ENCODE measurements at regions not wholly inside any gene's neighbourhood (a gene's known extent, or its start where the extent isn't known, plus 50 kb on each side); places are given as distances from the start of the nearest gene placed in this dataset.
"Not testable (repeated sequence)": the region's sequence is repeated elsewhere in the genome, so short reads cannot be mapped to it uniquely, and the experiment has no call there.

DNA sequence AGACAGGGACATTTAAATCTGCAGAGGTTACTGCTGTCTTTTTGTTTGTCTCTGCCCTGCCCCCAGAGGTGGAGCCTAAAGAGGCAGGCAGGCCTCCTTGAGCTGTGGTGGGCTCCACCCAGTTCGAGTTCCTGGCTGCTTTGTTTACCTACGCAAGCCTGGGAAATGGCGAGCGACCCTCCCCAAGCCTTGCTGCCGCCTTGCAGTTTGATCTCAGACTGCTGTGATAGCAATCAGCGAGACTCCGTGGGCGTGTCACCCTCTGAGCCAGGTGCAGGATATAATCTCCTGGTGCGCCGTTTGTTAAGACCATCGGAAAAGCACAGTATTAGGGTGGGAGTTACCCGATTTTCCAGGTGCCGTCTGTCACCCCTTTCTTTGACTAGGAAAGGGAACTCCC, 93.3 kb downstream of the ANKRD30BL start:
- DNase-seq; H3K36me3 Mint-ChIP-seq (ENCODE audit: low read depth); CTCF ChIA-PET; H3K4me1 Mint-ChIP-seq; H3K4me3 Mint-ChIP-seq; H3K9me3 Mint-ChIP-seq; H3K27me3 Mint-ChIP-seq; POLR2A ChIA-PET; H3K27ac Mint-ChIP-seq: not testable (repeated sequence)

DNA sequence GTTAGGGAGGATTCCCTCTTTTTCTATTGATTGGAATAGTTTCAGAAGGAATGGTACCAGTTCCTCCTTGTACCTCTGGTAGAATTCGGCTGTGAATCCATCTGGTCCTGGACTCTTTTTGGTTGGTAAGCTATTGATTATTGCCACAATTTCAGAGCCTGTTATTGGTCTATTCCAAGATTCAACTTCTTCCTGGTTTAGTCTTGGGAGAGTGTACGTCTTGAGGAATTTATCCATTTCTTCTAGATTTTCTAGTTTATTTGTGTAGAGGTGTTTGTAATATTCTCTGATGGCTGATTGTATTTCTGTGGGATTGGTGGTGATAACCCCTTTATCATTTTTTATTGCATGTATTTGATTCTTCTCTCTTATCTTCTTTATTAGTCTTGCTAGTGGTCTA, 96.4 kb downstream of the ANKRD30BL start:
- DNase-seq; H3K36me3 Mint-ChIP-seq (ENCODE audit: low read depth); CTCF ChIA-PET; POLR2A ChIA-PET; H3K27me3 Mint-ChIP-seq; H3K4me1 Mint-ChIP-seq; H3K27ac Mint-ChIP-seq; H3K4me3 Mint-ChIP-seq; H3K9me3 Mint-ChIP-seq: not testable (repeated sequence)

DNA sequence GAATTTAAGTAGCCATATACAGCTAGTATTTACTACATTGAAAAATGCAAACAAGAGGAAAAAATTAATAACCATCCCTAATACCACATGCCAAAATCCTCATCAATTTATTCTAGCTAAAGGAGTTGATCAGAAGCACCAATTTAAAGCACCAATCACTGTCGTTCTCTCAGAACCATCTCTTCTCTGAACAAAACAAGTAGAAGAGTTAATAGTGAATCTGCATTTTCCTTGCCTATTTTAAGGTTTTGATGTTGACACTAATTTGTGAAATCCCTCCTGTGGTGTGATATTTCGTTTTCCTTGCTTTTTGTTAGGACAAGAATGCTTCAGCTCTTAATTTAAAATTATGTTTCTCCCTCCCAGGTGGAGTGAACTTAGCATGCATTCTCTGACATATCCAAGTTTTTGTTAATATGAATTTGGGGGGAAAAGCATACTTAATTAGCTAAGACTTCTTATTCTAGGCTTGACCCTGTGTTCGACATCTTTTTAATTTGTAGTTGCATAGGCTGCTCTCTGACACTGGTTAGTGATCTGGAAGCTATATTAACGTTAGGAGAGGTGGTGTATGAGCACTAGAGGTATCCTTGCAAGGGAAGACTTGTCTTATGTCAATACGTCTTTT, 122.0 kb downstream of the ANKRD30BL start:
- H3K9me3 Mint-ChIP-seq; H3K4me1 Mint-ChIP-seq; DNase-seq; POLR2A ChIA-PET; H3K36me3 Mint-ChIP-seq (ENCODE audit: low read depth); H3K4me3 Mint-ChIP-seq; CTCF ChIA-PET; H3K27ac Mint-ChIP-seq: not testable (repeated sequence)
- peaks cover 33% of the 10 kb centered on the region for H3K27me3 Mint-ChIP-seq

GRCh38 chr2:132038883-132039235, 122.9 kb downstream of the ANKRD30BL start:
- peak overlapping the region; percentile 14 for H3K4me3 Mint-ChIP-seq
- peaks cover 33% of the 10 kb centered on the region for H3K27me3 Mint-ChIP-seq
- H3K27ac Mint-ChIP-seq; DNase-seq; H3K36me3 Mint-ChIP-seq (ENCODE audit: low read depth); CTCF ChIA-PET; POLR2A ChIA-PET; H3K4me1 Mint-ChIP-seq; H3K9me3 Mint-ChIP-seq: not testable (repeated sequence)

- peaks cover 4% of the 10 kb centered on the region for H3K36me3 Mint-ChIP-seq (ENCODE audit: low read depth)
- POLR2A ChIA-PET = no interaction called here
- peaks cover 2% of the 10 kb centered on the region for H3K4me1 Mint-ChIP-seq
- no peaks in the 10 kb centered on the region for H3K9me3 Mint-ChIP-seq
- no peak overlapping the region for H3K27ac Mint-ChIP-seq
- H3K4me3 Mint-ChIP-seq = peak overlapping the region; percentile 14
- DNase-seq = no peak
- CTCF ChIA-PET = no interaction called here
- peaks cover 33% of the 10 kb centered on the region for H3K27me3 Mint-ChIP-seq
These were observed 123.4 kb downstream of the ANKRD30BL start for GRCh38 chr2:132038179-132038882.

DNA sequence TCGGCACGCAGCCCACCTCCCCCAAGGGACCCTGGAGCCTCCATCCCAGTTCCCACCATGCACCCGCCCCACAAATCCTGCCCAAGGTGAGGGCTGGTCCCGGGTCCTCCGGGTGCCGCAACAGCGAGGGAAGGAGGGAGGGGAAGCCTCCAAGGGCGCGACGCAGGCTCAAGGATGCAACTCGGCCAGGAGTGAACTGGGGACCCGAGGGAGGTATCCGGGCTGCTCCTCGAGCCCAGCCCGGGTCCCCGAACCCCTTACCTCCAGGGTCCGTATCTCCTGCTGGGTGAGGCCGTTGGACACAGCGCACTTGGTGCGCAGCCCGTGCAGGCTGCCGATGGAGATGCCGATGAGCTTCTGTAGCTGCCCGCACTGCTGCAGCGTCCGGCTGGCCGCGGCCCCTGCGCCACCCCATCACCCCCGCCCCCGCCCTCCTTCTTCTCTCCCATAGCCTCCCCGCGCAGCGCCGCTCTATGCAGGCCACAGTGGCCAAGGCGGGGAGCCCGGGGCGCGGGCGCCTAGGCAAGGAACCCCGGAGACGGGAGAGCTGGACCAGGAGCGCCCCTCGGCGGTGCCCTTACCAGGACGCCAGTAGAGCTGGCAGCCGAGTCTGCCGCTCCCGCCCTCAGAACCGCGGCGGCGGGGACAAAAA, 124.1 kb downstream of the ANKRD30BL start:
- Mint-ChIP-seq H3K4me3 (no peak overlapping the region), H3K27me3 (peaks cover 33% of the 10 kb centered on the region), H3K36me3 (ENCODE audit: low read depth) (peaks cover 4% of the 10 kb centered on the region), H3K4me1 (peaks cover 2% of the 10 kb centered on the region), H3K9me3 (no peaks in the 10 kb centered on the region), H3K27ac (no peak overlapping the region)
- CTCF ChIA-PET = no interaction called here
- no peak for DNase-seq
- POLR2A ChIA-PET = no interaction called here

DNA sequence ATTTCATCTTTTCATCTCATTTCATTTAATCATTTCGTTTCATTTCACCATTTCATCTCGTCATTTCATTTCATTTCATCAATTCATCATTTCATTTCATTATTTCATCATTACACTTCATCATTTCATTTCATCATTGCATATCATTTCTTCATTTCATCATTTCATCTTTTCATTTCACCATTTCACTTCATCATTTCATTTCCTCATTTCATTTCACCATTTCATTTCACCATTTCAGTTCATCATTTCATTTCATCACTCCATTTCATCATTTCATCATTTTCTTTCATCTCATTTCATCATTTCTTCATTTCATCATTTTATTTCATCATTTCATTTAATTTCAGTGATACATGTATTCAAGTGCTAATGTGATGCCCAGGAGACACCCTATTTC, 127.1 kb downstream of the ANKRD30BL start:
- Mint-ChIP-seq H3K27me3 (peaks cover 19% of the 10 kb centered on the region), H3K27ac (no peak overlapping the region), H3K4me3 (no peak overlapping the region), H3K36me3 (ENCODE audit: low read depth) (peaks cover 4% of the 10 kb centered on the region), H3K4me1 (peaks cover 2% of the 10 kb centered on the region), H3K9me3 (no peaks in the 10 kb centered on the region)
- ChIA-PET POLR2A (no interaction called here), CTCF (no interaction called here)
- DNase-seq = no peak

DNA sequence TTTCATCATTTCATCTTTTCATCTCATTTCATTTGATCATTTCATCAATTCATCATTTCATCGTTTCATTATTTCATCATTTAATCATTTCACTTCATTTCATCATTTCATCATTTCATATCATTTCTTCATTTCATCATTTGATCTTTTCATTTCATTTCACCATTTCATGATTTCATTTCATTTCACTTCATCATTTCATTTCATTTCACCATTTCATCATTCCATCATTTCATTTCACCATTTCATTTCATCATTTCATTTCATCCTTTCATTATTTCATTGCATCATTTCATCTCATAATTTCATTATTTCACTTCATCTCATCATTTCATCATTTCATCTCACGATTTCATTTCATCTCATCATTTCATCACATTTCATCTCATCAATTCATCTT, 127.8 kb downstream of the ANKRD30BL start:
- H3K4me1 Mint-ChIP-seq = peaks cover 2% of the 10 kb centered on the region
- no peak for DNase-seq
- H3K4me3 Mint-ChIP-seq = no peak overlapping the region
- peaks cover 12% of the 10 kb centered on the region for H3K27me3 Mint-ChIP-seq
- ChIA-PET POLR2A (no interaction called here), CTCF (no interaction called here)
- peaks cover 3% of the 10 kb centered on the region for H3K36me3 Mint-ChIP-seq (ENCODE audit: low read depth)
- H3K9me3 Mint-ChIP-seq = no peaks in the 10 kb centered on the region
- no peak overlapping the region for H3K27ac Mint-ChIP-seq

DNA sequence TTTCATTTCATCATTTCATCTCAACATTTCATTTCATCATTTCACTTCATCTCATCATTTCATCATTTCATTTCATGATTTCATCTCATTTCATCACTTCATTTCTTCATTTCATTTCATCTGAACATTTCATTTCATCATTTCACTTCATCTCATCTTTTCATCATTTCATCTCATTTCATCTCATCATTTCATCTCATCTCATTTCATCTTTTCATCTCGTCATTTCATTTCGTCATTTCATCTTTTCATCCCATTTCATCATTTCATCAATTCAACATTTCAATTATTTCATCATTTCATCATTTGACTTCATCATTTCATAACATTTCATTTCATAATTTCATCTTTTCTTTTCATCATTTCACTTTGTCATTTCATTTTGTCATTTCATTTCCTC, 128.4 kb downstream of the ANKRD30BL start:
- Mint-ChIP-seq H3K36me3 (ENCODE audit: low read depth) (no peaks in the 10 kb centered on the region), H3K27me3 (peaks cover 9% of the 10 kb centered on the region), H3K4me1 (peaks cover 2% of the 10 kb centered on the region), H3K27ac (no peak overlapping the region), H3K4me3 (no peak overlapping the region), H3K9me3 (no peaks in the 10 kb centered on the region)
- DNase-seq = no peak
- ChIA-PET CTCF (no interaction called here), POLR2A (no interaction called here)

DNA sequence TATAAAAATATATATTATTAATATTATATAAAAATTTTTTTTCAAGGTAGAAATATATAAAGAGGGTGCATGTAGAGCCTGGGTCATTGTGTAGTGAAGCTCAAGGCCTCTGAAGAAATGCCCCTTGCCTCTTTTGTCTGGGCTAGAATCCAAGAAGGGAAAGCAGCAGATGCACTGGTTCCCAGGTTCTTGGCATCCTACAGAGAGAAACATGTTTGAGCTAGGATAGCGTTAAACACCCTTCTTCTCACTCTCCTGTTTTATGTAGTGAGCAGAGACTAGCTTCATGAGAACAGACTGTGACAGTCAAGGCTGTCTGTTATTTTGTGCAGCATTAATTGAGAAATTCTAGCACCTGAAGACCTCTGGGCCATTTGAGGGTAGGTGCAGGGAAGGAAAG, 149.7 kb downstream of the ANKRD30BL start:
- H3K36me3 Mint-ChIP-seq (ENCODE audit: low read depth); H3K9me3 Mint-ChIP-seq; H3K4me3 Mint-ChIP-seq; DNase-seq; H3K27ac Mint-ChIP-seq; H3K4me1 Mint-ChIP-seq; POLR2A ChIA-PET: not testable (repeated sequence)
- peaks cover 28% of the 10 kb centered on the region for H3K27me3 Mint-ChIP-seq
- CTCF ChIA-PET = interaction anchor here (0.7 kb wide), 1 partner anchor 843 kb away, joined by 5 read pairs; no protein-coding TSS in a partner anchor

GRCh38 chr2:132009874-132010521, 151.8 kb downstream of the ANKRD30BL start:
- no peaks in the 10 kb centered on the region for H3K9me3 Mint-ChIP-seq
- DNase-seq = no peak
- H3K4me3 Mint-ChIP-seq = no peak overlapping the region
- H3K36me3 Mint-ChIP-seq (ENCODE audit: low read depth) = no peaks in the 10 kb centered on the region
- H3K4me1 Mint-ChIP-seq = no peaks in the 10 kb centered on the region
- H3K27ac Mint-ChIP-seq = no peak overlapping the region
- CTCF ChIA-PET = no interaction called here
- POLR2A ChIA-PET = no interaction called here
- H3K27me3 Mint-ChIP-seq = peaks cover 28% of the 10 kb centered on the region

GRCh38 chr2:132009177-132009873, 152.4 kb downstream of the ANKRD30BL start:
- no peaks in the 10 kb centered on the region for H3K4me1 Mint-ChIP-seq
- H3K27me3 Mint-ChIP-seq = peaks cover 28% of the 10 kb centered on the region
- POLR2A ChIA-PET = no interaction called here
- CTCF ChIA-PET = no interaction called here
- H3K27ac Mint-ChIP-seq = no peak overlapping the region
- DNase-seq = no peak
- no peaks in the 10 kb centered on the region for H3K36me3 Mint-ChIP-seq (ENCODE audit: low read depth)
- no peaks in the 10 kb centered on the region for H3K9me3 Mint-ChIP-seq
- H3K4me3 Mint-ChIP-seq = no peak overlapping the region

DNA sequence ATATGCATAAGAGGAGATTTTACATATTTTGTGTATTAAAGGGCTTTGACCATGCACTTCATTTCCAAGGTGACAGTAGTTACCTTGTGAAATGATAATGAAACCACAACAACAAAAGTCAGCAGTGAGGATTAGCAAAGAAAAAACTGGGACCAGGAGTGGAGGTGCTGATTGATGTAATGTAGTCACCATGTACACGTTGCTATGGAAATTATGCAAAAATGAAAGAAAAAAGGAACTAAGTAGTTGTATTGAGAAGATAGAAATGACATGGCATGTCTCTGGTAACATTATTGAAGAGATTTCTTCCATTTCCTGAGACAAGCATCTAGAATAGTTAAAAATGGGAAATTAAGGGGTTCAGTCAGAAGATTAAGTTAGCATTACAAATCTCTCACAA, 171.0 kb downstream of the ANKRD30BL start:
- POLR2A ChIA-PET; H3K4me1 Mint-ChIP-seq; H3K9me3 Mint-ChIP-seq; H3K27me3 Mint-ChIP-seq; H3K36me3 Mint-ChIP-seq (ENCODE audit: low read depth); H3K4me3 Mint-ChIP-seq; CTCF ChIA-PET; H3K27ac Mint-ChIP-seq; DNase-seq: not testable (repeated sequence)

Data from activated CD4-positive, alpha-beta T cell treated with anti-CD3 and anti-CD28 coated beads, Interleukin-2, amount 10 ng/mL, durations not matched to agents 7 days and 5 days (primary cell).